Keratinocyte (primary cell): ENCODE measurements at regions not wholly inside any gene's neighbourhood (a gene's known extent, or its start where the extent isn't known, plus 50 kb on each side); places are given as distances from the start of the nearest gene placed in this dataset.

ENCODE experiments used
- EZH2 ChIP-seq: IDR thresholded peaks from one replicate; pipeline ENCODE4 v1.6.1; 2012; ENCODE audit warnings: inconsistent platforms, mild to moderate bottlenecking, low read length, moderate library complexity
- TF ChIP-seq, protein P1 (sequence below), 3 experiments: IDR thresholded peaks in 1 of 3; conservative IDR thresholded peaks in 1 of 3; optimal IDR thresholded peaks in 1 of 3; 2 replicates in 2 of 3; 3 replicates in 1 of 3; pipeline versions ENCODE3 to v1.5.1; 2011; ENCODE audit warnings: low read length in 3 of 3, mild to moderate bottlenecking in 3 of 3, moderate library complexity in 2 of 3, control low read depth in 1 of 3, inconsistent platforms in 1 of 3; ENCODE audit not compliant: insufficient read depth in 2 of 3; ENCODE audit errors: extremely low read depth in 1 of 3

DNA sequence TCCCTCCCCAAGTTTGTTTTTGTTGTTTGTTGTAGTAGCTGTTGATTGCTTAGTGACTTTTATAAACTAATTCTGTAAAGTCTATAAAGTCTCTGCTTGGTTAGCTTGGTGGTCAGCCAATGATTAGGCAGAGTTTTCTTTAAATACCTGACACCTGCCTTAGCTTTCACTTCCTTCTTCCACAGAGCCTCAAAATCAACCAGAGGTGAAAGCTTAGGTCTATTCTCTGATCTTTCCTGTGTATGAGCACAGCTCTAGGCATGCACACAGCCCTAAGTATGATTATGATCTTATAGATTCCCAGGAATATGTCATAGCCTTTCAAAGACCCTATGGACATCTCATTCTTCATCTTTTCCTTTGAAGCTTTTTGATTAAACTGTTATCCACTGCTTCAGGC lies 514.7 kb downstream of the AACS start:
- TF ChIP-seq, protein P1, sequence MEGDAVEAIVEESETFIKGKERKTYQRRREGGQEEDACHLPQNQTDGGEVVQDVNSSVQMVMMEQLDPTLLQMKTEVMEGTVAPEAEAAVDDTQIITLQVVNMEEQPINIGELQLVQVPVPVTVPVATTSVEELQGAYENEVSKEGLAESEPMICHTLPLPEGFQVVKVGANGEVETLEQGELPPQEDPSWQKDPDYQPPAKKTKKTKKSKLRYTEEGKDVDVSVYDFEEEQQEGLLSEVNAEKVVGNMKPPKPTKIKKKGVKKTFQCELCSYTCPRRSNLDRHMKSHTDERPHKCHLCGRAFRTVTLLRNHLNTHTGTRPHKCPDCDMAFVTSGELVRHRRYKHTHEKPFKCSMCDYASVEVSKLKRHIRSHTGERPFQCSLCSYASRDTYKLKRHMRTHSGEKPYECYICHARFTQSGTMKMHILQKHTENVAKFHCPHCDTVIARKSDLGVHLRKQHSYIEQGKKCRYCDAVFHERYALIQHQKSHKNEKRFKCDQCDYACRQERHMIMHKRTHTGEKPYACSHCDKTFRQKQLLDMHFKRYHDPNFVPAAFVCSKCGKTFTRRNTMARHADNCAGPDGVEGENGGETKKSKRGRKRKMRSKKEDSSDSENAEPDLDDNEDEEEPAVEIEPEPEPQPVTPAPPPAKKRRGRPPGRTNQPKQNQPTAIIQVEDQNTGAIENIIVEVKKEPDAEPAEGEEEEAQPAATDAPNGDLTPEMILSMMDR (optimal IDR thresholded peaks at IDR 0.05 in 1 of 3, IDR thresholded peaks at IDR 0.05 in 1 of 3, conservative IDR thresholded peaks at IDR 0.05 in 1 of 3; ENCODE audit: extremely low read depth in 1 of 3, insufficient read depth in 2 of 3, low read length in 3 of 3) = no peak
- TF ChIP-seq EZH2 = no peak
